Natural killer cell (primary cell): ENCODE measurements at regions not wholly inside any gene's neighbourhood (a gene's known extent, or its start where the extent isn't known, plus 50 kb on each side); places are given as distances from the start of the nearest gene placed in this dataset.

Experiments
- ATAC-seq, 3 donors: fragments of 150-1000 bp in 2 of 3; fragments of 200-7000 bp in 1 of 3; cut with Tn5 transposase; 1 replicate in 1 of 3; 2 replicates in 2 of 3; pipeline ENCODE4 v1.10.0; 2021; ENCODE audit warnings: mild to moderate bottlenecking in 2 of 3, moderate library complexity in 2 of 3
- DNase-seq, 2 donors: peaks; one replicate each; pipeline versions ENCODE4 v3.0.0 to v3.0.0-alpha.2; 2013 to 2021; ENCODE audit warnings: mixed read lengths in 1 of 2
- H3K27ac ChIP-seq: one replicate; pipeline ENCODE4 v1.5.1; 2013; ENCODE audit warnings: mild to moderate bottlenecking, low read length
- H3K27me3 ChIP-seq: one replicate; pipeline ENCODE4 v1.6.1; 2013; ENCODE audit warnings: low read length; ENCODE audit not compliant: control insufficient read depth, insufficient read depth
- H3K36me3 ChIP-seq: one replicate; pipeline ENCODE4 v1.6.1; 2013; ENCODE audit warnings: low read length; ENCODE audit not compliant: control insufficient read depth, insufficient read depth
- H3K4me1 ChIP-seq: one replicate; pipeline ENCODE4 v1.6.1; 2013; ENCODE audit warnings: low read length; ENCODE audit not compliant: control insufficient read depth, insufficient read depth
- H3K4me3 ChIP-seq: one replicate; pipeline ENCODE4 v1.5.1; 2013; ENCODE audit warnings: low read length
- H3K9me3 ChIP-seq: one replicate; pipeline ENCODE4 v1.6.1; 2013; ENCODE audit warnings: low read length; ENCODE audit not compliant: control insufficient read depth, insufficient read depth
- H3K27ac Mint-ChIP-seq, 2 donors: one replicate each; pipeline ENCODE4 v1.8.0; 2022; ENCODE audit warnings: mild to moderate bottlenecking in 2 of 2, mixed read lengths in 2 of 2, moderate library complexity in 1 of 2
- H3K27me3 Mint-ChIP-seq, 2 donors: one replicate each; pipeline ENCODE4 v1.8.0; 2022; ENCODE audit warnings: low read depth in 2 of 2, mixed read lengths in 2 of 2
- H3K36me3 Mint-ChIP-seq: one replicate; pipeline ENCODE4 v1.8.0; 2022; ENCODE audit warnings: mixed read lengths
- H3K4me1 Mint-ChIP-seq, 2 donors: one replicate each; pipeline ENCODE4 v1.8.0; 2022; ENCODE audit warnings: mixed read lengths in 2 of 2
- H3K4me3 Mint-ChIP-seq: one replicate; pipeline ENCODE4 v1.8.0; 2022; ENCODE audit warnings: mild to moderate bottlenecking, moderate library complexity, mixed read lengths
- H3K9me3 Mint-ChIP-seq, 2 donors: one replicate each; pipeline ENCODE4 v1.8.0; 2022; ENCODE audit warnings: mixed read lengths in 2 of 2
- WGBS: methylation state at CpG from one replicate; pipeline ENCODE4 v1.1.7; 2013; ENCODE audit warnings: missing lambda C conversion rate; ENCODE audit not compliant: insufficient coverage; 5-methylcytosine and 5-hydroxymethylcytosine counted together
- intact Hi-C: fragments of 100-400 bp; cut with micrococcal nuclease; formaldehyde crosslinking; loops from one replicate; pipeline ENCODE4 v1.14.2; 2022
- TF ChIP-seq, protein P1 (sequence below): fragments of 200-600 bp; IDR thresholded peaks from one replicate; pipeline ENCODE4 v1.8.0; 2022; ENCODE audit warnings: antibody characterized with exemption

DNA sequence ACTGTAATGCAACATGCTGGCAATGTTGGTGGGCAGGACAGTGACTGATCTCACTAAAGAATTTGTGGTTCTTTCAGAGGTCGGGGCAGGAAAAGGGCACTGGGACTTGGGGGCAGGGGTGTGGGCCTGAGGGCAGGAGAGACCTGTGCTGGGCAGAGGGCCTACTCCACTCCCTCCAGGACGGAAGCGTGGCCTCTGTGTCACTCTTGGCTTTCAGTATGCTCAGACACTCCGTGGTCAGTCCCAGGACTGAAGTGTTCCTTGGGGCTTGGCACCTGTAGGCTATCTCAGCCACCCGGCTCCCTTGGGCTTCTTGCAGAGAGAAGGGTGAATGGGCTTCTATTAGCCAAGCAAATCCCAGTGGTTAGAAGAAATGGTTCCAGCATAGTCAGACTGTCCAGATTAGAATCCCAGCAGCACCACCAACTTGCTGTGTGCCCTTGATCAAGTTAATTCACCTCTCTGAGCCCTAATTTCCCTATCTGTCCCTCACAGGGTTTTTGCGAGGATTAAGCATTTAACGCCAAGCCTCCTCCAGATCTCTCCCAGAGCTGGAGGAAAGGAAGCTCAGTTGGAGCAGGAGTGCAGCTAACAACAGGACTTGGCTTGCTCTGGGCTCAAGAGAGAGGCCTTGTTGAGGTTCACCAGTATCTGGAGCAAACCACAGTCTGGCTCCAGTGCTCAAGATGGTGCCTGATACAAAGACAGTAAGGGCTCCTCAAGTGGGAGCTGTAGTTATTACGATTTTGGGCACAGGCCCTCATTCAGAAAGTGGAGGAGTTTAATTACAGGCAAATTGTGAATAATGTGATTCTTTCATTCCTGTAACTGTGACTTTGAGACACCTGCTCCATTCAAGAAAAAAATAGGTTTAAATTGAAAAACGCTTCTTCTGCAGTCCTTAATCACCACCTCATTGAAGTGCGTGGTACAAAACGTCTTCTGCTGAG, 57.7 kb upstream of the LRP8 start:
- peaks cover 7% of the 10 kb centered on the region for H3K4me1 ChIP-seq
- H3K27ac ChIP-seq: no peak overlapping the region
- DNase-seq (no peak), ATAC-seq (no peak)
- H3K27me3 ChIP-seq: no peaks in the 10 kb centered on the region
- 68% methylated on average over 9 of the region's 11 CpGs for WGBS
- no peaks in the 10 kb centered on the region for H3K9me3 ChIP-seq
- Mint-ChIP-seq H3K27ac (no peak overlapping the region), H3K36me3 (no peaks in the 10 kb centered on the region), H3K4me3 (no peak overlapping the region), H3K9me3 (no peaks in the 10 kb centered on the region), H3K27me3 (peaks cover 14 to 24% of the 10 kb centered on the region in 2 donors), H3K4me1 (no peaks in the 10 kb centered on the region)
- H3K36me3 ChIP-seq: no peaks in the 10 kb centered on the region
- TF ChIP-seq, protein P1, sequence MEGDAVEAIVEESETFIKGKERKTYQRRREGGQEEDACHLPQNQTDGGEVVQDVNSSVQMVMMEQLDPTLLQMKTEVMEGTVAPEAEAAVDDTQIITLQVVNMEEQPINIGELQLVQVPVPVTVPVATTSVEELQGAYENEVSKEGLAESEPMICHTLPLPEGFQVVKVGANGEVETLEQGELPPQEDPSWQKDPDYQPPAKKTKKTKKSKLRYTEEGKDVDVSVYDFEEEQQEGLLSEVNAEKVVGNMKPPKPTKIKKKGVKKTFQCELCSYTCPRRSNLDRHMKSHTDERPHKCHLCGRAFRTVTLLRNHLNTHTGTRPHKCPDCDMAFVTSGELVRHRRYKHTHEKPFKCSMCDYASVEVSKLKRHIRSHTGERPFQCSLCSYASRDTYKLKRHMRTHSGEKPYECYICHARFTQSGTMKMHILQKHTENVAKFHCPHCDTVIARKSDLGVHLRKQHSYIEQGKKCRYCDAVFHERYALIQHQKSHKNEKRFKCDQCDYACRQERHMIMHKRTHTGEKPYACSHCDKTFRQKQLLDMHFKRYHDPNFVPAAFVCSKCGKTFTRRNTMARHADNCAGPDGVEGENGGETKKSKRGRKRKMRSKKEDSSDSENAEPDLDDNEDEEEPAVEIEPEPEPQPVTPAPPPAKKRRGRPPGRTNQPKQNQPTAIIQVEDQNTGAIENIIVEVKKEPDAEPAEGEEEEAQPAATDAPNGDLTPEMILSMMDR: no peak
- intact Hi-C loops: no loop called here
- no peak overlapping the region for H3K4me3 ChIP-seq

DNA sequence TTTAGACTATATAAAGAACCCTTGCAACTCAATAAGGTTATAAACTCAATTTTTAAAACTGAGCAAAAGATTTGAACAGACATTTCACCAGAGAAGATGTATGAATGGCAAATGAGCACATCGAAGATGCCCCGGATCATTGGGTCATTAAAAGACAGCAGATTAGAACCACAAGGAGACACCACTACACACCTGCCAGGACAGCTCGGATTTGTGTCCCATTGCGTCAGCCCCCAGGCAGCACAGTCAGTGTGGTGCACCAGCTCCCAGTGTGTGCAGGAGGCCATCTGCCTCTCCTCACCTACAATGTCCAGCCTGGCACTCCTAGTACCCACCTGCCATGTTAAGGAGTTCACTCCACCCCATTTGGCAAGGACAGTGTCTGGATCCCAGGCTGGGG, 61.1 kb upstream of the LRP8 start:
- TF ChIP-seq, protein P1: no peak
- Histone ChIP-seq H3K4me3 (no peak overlapping the region), H3K36me3 (no peaks in the 10 kb centered on the region), H3K9me3 (no peaks in the 10 kb centered on the region), H3K4me1 (peaks cover 12% of the 10 kb centered on the region), H3K27ac (no peak overlapping the region), H3K27me3 (no peaks in the 10 kb centered on the region)
- no peaks in the 10 kb centered on the region for H3K9me3 Mint-ChIP-seq
- H3K4me3 Mint-ChIP-seq: no peak overlapping the region
- no peaks in the 10 kb centered on the region for H3K36me3 Mint-ChIP-seq
- peaks cover 8 to 12% of the 10 kb centered on the region in 2 donors for H3K27me3 Mint-ChIP-seq
- intact Hi-C loops: no loop called here
- no peak for ATAC-seq
- no peak for DNase-seq
- WGBS: 95% methylated on average over 4 of the region's 4 CpGs
- no peaks in the 10 kb centered on the region for H3K4me1 Mint-ChIP-seq
- no peak overlapping the region for H3K27ac Mint-ChIP-seq

DNA sequence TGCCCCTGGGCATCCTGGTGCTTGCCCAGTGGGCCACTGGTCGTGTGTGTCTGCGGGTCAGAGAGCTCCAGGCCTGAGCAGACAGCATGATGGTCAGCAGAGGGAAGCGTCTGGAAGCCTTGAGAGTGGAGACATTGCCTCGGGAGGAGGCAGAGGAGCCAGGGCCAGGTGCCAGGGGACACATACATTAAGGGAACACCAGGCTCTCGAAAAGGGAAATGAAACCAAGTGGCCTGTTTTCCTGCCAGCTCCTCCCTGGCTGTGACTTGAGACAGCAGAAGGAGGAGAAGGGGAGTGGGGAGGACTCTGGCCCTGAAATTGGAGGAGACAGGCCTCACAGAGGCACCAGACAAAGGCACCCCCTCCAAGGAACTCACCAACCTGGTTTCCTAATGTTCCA, 62.4 kb upstream of the LRP8 start:
- WGBS: 53% methylated on average over 5 of the region's 5 CpGs
- Histone ChIP-seq H3K36me3 (no peaks in the 10 kb centered on the region), H3K27me3 (no peaks in the 10 kb centered on the region), H3K4me1 (peaks cover 12% of the 10 kb centered on the region), H3K9me3 (no peaks in the 10 kb centered on the region), H3K27ac (no peak overlapping the region), H3K4me3 (no peak overlapping the region)
- TF ChIP-seq, protein P1: no peak
- ATAC-seq: no peak
- H3K36me3 Mint-ChIP-seq: no peaks in the 10 kb centered on the region
- DNase-seq: no peak
- H3K9me3 Mint-ChIP-seq: no peaks in the 10 kb centered on the region
- H3K4me3 Mint-ChIP-seq: no peak overlapping the region
- intact Hi-C loops: no loop called here
- peaks cover 8 to 12% of the 10 kb centered on the region in 2 donors for H3K27me3 Mint-ChIP-seq
- H3K4me1 Mint-ChIP-seq: no peaks in the 10 kb centered on the region
- H3K27ac Mint-ChIP-seq: no peak overlapping the region
